BE2C (cell line): ENCODE measurements at regions not wholly inside any gene's neighbourhood (a gene's known extent, or its start where the extent isn't known, plus 50 kb on each side); places are given as distances from the start of the nearest gene placed in this dataset.

Source experiments
- DNase-seq: peaks from one replicate; pipeline ENCODE4 v3.0.0-alpha.2; 2020
- H3K27me3 ChIP-seq: fragments of 250-450 bp; sonication (Bioruptor Pico); 2 replicates; pipeline ENCODE4 v1.5.1; 2020; ENCODE audit warnings: mild to moderate bottlenecking
- H3K36me3 ChIP-seq: fragments of 250-450 bp; sonication (Bioruptor Pico); 2 replicates; pipeline ENCODE4 v1.5.1; 2020; ENCODE audit warnings: mild to moderate bottlenecking
- H3K4me1 ChIP-seq: fragments of 250-450 bp; sonication (Bioruptor Pico); 2 replicates; pipeline ENCODE4 v1.5.1; 2020
- H3K4me3 ChIP-seq: 2 replicates; pipeline ENCODE4 v1.5.1; 2011; ENCODE audit warnings: low read depth, low read length
- H3K9me3 ChIP-seq: fragments of 250-450 bp; sonication (Bioruptor Pico); 2 replicates; pipeline ENCODE4 v1.5.1; 2020
- CTCF ChIP-seq: IDR thresholded peaks from 2 replicates; pipeline ENCODE4 v1.5.1; 2012; ENCODE audit warnings: mild to moderate bottlenecking, low read depth, low read length

- Histone ChIP-seq H3K4me1 (no peaks in the 10 kb centered on the region), H3K36me3 (no peaks in the 10 kb centered on the region), H3K27me3 (no peaks in the 10 kb centered on the region), H3K4me3 (no peak overlapping the region), H3K9me3 (no peaks in the 10 kb centered on the region)
- no peak for TF ChIP-seq CTCF
- no peak for DNase-seq
Observed at GRCh38 chr7:131624536-131624935, 68.1 kb upstream of the PODXL start.

GRCh38 chr7:131623154-131623553, 66.7 kb upstream of the PODXL start:
- TF ChIP-seq CTCF, result no peak
- H3K9me3 ChIP-seq, result no peaks in the 10 kb centered on the region
- no peaks in the 10 kb centered on the region for H3K4me1 ChIP-seq

DNA sequence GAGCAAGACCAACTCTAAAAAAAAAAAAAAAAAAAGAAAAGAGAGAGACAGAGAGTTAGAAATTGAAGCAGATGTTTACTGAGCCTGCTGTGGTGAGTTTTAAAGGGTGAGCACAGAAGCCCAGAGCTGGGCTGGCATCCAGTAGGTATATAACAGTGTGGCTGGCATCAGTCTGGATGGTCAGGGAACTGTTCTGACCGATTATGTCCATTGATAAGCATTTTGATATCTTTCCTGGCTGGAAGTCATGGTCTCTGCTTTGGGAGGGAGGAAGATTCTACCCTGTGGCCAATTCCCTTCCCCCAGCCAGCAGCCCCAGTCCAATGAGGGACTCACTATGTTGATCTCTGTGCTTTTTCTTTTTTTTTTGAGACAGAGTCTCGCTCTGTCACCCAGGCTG, 65.2 kb upstream of the PODXL start:
- no peak overlapping the region for H3K4me3 ChIP-seq
- H3K27me3 ChIP-seq, result no peaks in the 10 kb centered on the region
- no peaks in the 10 kb centered on the region for H3K9me3 ChIP-seq
- no peak for TF ChIP-seq CTCF
- H3K36me3 ChIP-seq, result no peaks in the 10 kb centered on the region
- H3K4me1 ChIP-seq, result no peaks in the 10 kb centered on the region
- no peak for DNase-seq

More at GRCh38 chr7:131623154-131623553, 66.7 kb upstream of the PODXL start:
- no peaks in the 10 kb centered on the region for H3K27me3 ChIP-seq
- H3K36me3 ChIP-seq, result no peaks in the 10 kb centered on the region
- no peak for DNase-seq
- H3K4me3 ChIP-seq, result no peak overlapping the region

- no peak for DNase-seq
- Histone ChIP-seq H3K4me1 (no peaks in the 10 kb centered on the region), H3K36me3 (no peaks in the 10 kb centered on the region), H3K27me3 (no peaks in the 10 kb centered on the region), H3K4me3 (no peak overlapping the region), H3K9me3 (no peaks in the 10 kb centered on the region)
- TF ChIP-seq CTCF, result no peak
Observed at GRCh38 chr7:131620673-131621609, 64.5 kb upstream of the PODXL start.

GRCh38 chr7:131619336-131620305, 63.2 kb upstream of the PODXL start:
- TF ChIP-seq CTCF, result no peak
- no peaks in the 10 kb centered on the region for H3K27me3 ChIP-seq
- no peaks in the 10 kb centered on the region for H3K36me3 ChIP-seq
- H3K4me3 ChIP-seq, result no peak overlapping the region
- H3K9me3 ChIP-seq, result no peaks in the 10 kb centered on the region
- no peak for DNase-seq
- H3K4me1 ChIP-seq, result no peaks in the 10 kb centered on the region
